Epithelial cell of esophagus (primary cell): ENCODE measurements at regions not wholly inside any gene's neighbourhood (a gene's known extent, or its start where the extent isn't known, plus 50 kb on each side); places are given as distances from the start of the nearest gene placed in this dataset.

ENCODE experiments used
- DNase-seq: peaks from one replicate; pipeline ENCODE4 v3.0.0; 2010; ENCODE audit warnings: low read depth
- H3K4me3 ChIP-seq: 2 replicates; pipeline ENCODE4 v1.5.1; 2011; ENCODE audit warnings: mild to moderate bottlenecking, low read length, control low read depth
- CTCF ChIP-seq: IDR thresholded peaks from 2 replicates; pipeline ENCODE4 v1.5.1; 2011; ENCODE audit warnings: low read depth, mild to moderate bottlenecking, low read length, control low read depth, inconsistent platforms; ENCODE audit not compliant: insufficient read depth; ENCODE audit errors: missing control alignments

- H3K4me3 ChIP-seq, result no peak overlapping the region
- no peak for DNase-seq
- TF ChIP-seq CTCF, result no peak
These were observed 54.5 kb upstream of the ZDBF2 start for GRCh38 chr2:206219957-206220356.

DNA sequence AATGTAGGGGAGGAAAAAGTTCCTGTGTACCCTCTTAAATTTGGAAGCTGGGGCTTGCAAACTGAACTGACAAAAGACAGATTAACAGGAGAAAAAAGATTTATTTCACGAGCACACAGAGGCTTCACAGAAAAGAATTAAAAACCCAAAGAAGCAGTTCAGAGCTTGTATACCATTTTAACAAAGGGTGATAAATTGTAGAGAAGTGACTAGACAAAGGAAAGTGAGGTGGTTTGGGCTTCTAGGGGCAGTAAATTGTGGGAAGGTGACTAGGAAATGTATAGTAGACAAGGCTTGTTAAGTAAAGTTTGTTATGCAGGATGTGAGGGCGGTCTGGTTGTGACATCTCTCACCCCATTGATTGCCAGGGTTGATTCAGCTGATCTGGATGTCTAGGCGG, 53.5 kb upstream of the ZDBF2 start:
- no peak for DNase-seq

More for the DNA sequence above, 53.5 kb upstream of the ZDBF2 start:
- no peak for TF ChIP-seq CTCF
- no peak overlapping the region for H3K4me3 ChIP-seq
